OCI-LY3 (cell line): ENCODE measurements at regions not wholly inside any gene's neighbourhood (a gene's known extent, or its start where the extent isn't known, plus 50 kb on each side); places are given as distances from the start of the nearest gene placed in this dataset.

ENCODE experiments used
- CTCF ChIP-seq: fragments of 200-600, 300-600 bp; sonication (generic); IDR thresholded peaks from 2 replicates; pipeline ENCODE4 v1.5.1; 2014; ENCODE audit warnings: antibody characterized with exemption, low read length, low read depth
- EZH2phosphoT487 ChIP-seq: fragments of 200-600 bp; shearing (Covaris generic); IDR thresholded peaks from 2 replicates; pipeline ENCODE4 v1.6.1; 2018; ENCODE audit warnings: antibody characterized with exemption, mixed run types, low read depth

- no peak for TF ChIP-seq EZH2phosphoT487
- TF ChIP-seq CTCF = no peak
Observed at GRCh38 chr2:118689033-118689432, 158.4 kb downstream of the EN1 start.
